IMR-90 (cell line): ENCODE measurements at regions not wholly inside any gene's neighbourhood (a gene's known extent, or its start where the extent isn't known, plus 50 kb on each side); places are given as distances from the start of the nearest gene placed in this dataset.

Experiments used
- ATAC-seq: fragments of 200-7000 bp; cut with Tn5 transposase; 2 replicates; pipeline ENCODE4 v1.9.1; 2020; ENCODE audit warnings: low read depth, mild to moderate bottlenecking, moderate library complexity
- BruUV-seq: library from RNA; stranded (reverse); fragments of 400-500 nt; replicated peaks from 2 replicates; lab custom pipeline; 2021; lab: Mats Ljungman, UMichigan
- CTCF ChIA-PET: fragments of 300-600 bp; formaldehyde crosslinking; extraction: SDS; loops from one replicate; lab custom pipeline; 2021; ENCODE audit warnings: antibody characterized with exemption; lab: Yijun Ruan, JAX
- POLR2A ChIA-PET: fragments of 300-600 bp; sonication (Branson Sonifier 250); formaldehyde crosslinking; loops from one replicate; lab custom pipeline; 2022; ENCODE audit warnings: antibody characterized with exemption; ENCODE audit not compliant: unreplicated experiment; lab: Charles Lee
- DNase-seq: peaks from one replicate; pipeline ENCODE4 v3.0.0; 2013
- H2AFZ ChIP-seq: replicated peaks from 2 replicates; pipeline ENCODE3; 2013; ENCODE audit warnings: low read length, mild to moderate bottlenecking; ENCODE audit not compliant: poor library complexity
- H2AK5ac ChIP-seq: 2 replicates; pipeline ENCODE4 v1.6.1; 2013; ENCODE audit warnings: low read depth, low read length, inconsistent platforms
- H2AK9ac ChIP-seq: replicated peaks from 2 replicates; pipeline ENCODE3; 2013; ENCODE audit warnings: mild to moderate bottlenecking, low read depth, low read length, moderate library complexity; ENCODE audit not compliant: poor library complexity
- H2BK120ac ChIP-seq: 2 replicates; pipeline ENCODE4 v1.6.1; 2013; ENCODE audit warnings: low read depth, low read length, inconsistent platforms
- H2BK15ac ChIP-seq: 3 replicates; pipeline ENCODE4 v1.6.1; 2013; ENCODE audit warnings: low read depth, low read length, inconsistent platforms
- H2BK20ac ChIP-seq: 2 replicates; pipeline ENCODE4 v1.6.1; 2013; ENCODE audit warnings: low read depth, mild to moderate bottlenecking, inconsistent platforms, low read length, moderate library complexity
- H2BK5ac ChIP-seq: 2 replicates; pipeline ENCODE4 v1.6.1; 2013; ENCODE audit warnings: mild to moderate bottlenecking, low read depth, low read length, inconsistent platforms; ENCODE audit not compliant: poor library complexity, severe bottlenecking
- H3K14ac ChIP-seq: replicated peaks from 2 replicates; pipeline ENCODE4 v1.6.1; 2013; ENCODE audit warnings: low read depth, low read length, inconsistent platforms
- H3K18ac ChIP-seq: 2 replicates; pipeline ENCODE4 v1.6.1; 2013; ENCODE audit warnings: low read depth, low read length, control low read depth
- H3K23ac ChIP-seq: 2 replicates; pipeline ENCODE4 v1.6.1; 2013; ENCODE audit warnings: low read depth, low read length, inconsistent platforms
- H3K27ac ChIP-seq: 2 replicates; pipeline ENCODE4 v1.5.1; 2013; ENCODE audit warnings: mild to moderate bottlenecking, control low read depth, low read length; ENCODE audit not compliant: insufficient read depth
- H3K27me3 ChIP-seq: 2 replicates; pipeline ENCODE4 v1.6.1; 2013; ENCODE audit warnings: low read length; ENCODE audit not compliant: control insufficient read depth, insufficient read depth
- H3K36me3 ChIP-seq: 2 replicates; pipeline ENCODE4 v1.6.1; 2013; ENCODE audit warnings: low read length, mixed read lengths; ENCODE audit not compliant: control insufficient read depth, insufficient read depth
- H3K4ac ChIP-seq: 2 replicates; pipeline ENCODE4 v1.6.1; 2013; ENCODE audit warnings: low read depth, low read length, inconsistent platforms
- H3K4me1 ChIP-seq: 2 replicates; pipeline ENCODE4 v1.6.1; 2013; ENCODE audit warnings: low read length, mixed read lengths; ENCODE audit not compliant: control insufficient read depth, insufficient read depth
- H3K4me2 ChIP-seq: 2 replicates; pipeline ENCODE4 v1.6.1; 2013; ENCODE audit warnings: low read depth, mild to moderate bottlenecking, control low read depth, low read length, moderate library complexity
- H3K4me3 ChIP-seq: 2 replicates; pipeline ENCODE4 v1.5.1; 2013; ENCODE audit warnings: low read depth, mild to moderate bottlenecking, control low read depth, low read length, moderate library complexity; ENCODE audit not compliant: insufficient read depth
- H3K56ac ChIP-seq: 2 replicates; pipeline ENCODE4 v1.6.1; 2013; ENCODE audit warnings: low read length, inconsistent platforms; ENCODE audit not compliant: insufficient read depth; ENCODE audit errors: extremely low read depth
- H3K79me1 ChIP-seq, 2 experiments: 2 replicates each; pipeline ENCODE4 v1.6.1; 2013; ENCODE audit warnings: low read length in 2 of 2, inconsistent platforms in 1 of 2, low read depth in 1 of 2
- H3K9ac ChIP-seq: 2 replicates; pipeline ENCODE4 v1.6.1; 2013; ENCODE audit warnings: low read depth, low read length, control low read depth
- H3K9me1 ChIP-seq: 2 replicates; pipeline ENCODE4 v1.6.1; 2013; ENCODE audit warnings: low read length, inconsistent platforms; ENCODE audit not compliant: insufficient read depth
- H3K9me3 ChIP-seq: 2 replicates; pipeline ENCODE4 v1.6.1; 2013; ENCODE audit warnings: low read length; ENCODE audit not compliant: control insufficient read depth, insufficient read depth
- H4K20me1 ChIP-seq: 2 replicates; pipeline ENCODE4 v1.6.1; 2013; ENCODE audit warnings: low read length, inconsistent platforms; ENCODE audit not compliant: insufficient read depth
- H4K5ac ChIP-seq: 2 replicates; pipeline ENCODE4 v1.6.1; 2013; ENCODE audit warnings: mild to moderate bottlenecking, low read depth, low read length, control low read depth
- H4K8ac ChIP-seq, 2 experiments: 2 replicates each; pipeline ENCODE4 v1.6.1; 2013; ENCODE audit warnings: low read depth in 2 of 2, low read length in 2 of 2, control low read depth in 1 of 2, inconsistent platforms in 1 of 2
- H4K91ac ChIP-seq: 2 replicates; pipeline ENCODE4 v1.6.1; 2013; ENCODE audit warnings: low read depth, low read length, inconsistent platforms; ENCODE audit not compliant: insufficient read depth
- BHLHE40 ChIP-seq: fragments of 150-350 bp; IDR thresholded peaks from 2 replicates; pipeline ENCODE4 v1.6.1; 2016; ENCODE audit warnings: mild to moderate bottlenecking, low read depth, low read length
- CEBPB ChIP-seq: IDR thresholded peaks from 2 replicates; pipeline ENCODE4 v1.6.1; 2012; ENCODE audit warnings: low read depth, low read length, improper control_type of control experiment
- CHD1 ChIP-seq: IDR thresholded peaks from 2 replicates; pipeline ENCODE4 v1.6.1; 2012; ENCODE audit warnings: low read depth, low read length, improper control_type of control experiment
- CTCF ChIP-seq: conservative IDR thresholded peaks from 2 replicates; pipeline ENCODE4 v1.5.1; 2012; ENCODE audit warnings: mild to moderate bottlenecking, low read depth, low read length, improper control_type of control experiment
- FOS ChIP-seq: fragments of 150-350 bp; IDR thresholded peaks from 2 replicates; pipeline ENCODE4 v1.6.1; 2016; ENCODE audit warnings: low read depth, low read length
- MAFK ChIP-seq: IDR thresholded peaks from 2 replicates; pipeline ENCODE4 v1.6.1; 2012; ENCODE audit warnings: low read depth, low read length, improper control_type of control experiment
- MAZ ChIP-seq: IDR thresholded peaks from 2 replicates; pipeline ENCODE4 v1.6.1; 2012; ENCODE audit warnings: low read depth, mild to moderate bottlenecking, low read length, improper control_type of control experiment, moderate library complexity, borderline replicate concordance
- MXI1 ChIP-seq: IDR thresholded peaks from 2 replicates; pipeline ENCODE4 v1.6.1; 2012; ENCODE audit warnings: low read depth, mild to moderate bottlenecking, low read length, moderate library complexity, borderline replicate concordance
- NFE2L2 ChIP-seq: fragments of 150-350 bp; IDR thresholded peaks from 2 replicates; pipeline ENCODE4 v1.6.1; 2016; ENCODE audit warnings: low read depth, mild to moderate bottlenecking, low read length
- POLR2A ChIP-seq: IDR thresholded peaks from 2 replicates; pipeline ENCODE4 v1.6.1; 2012; ENCODE audit warnings: mild to moderate bottlenecking, low read depth, low read length
- RAD21 ChIP-seq: IDR thresholded peaks from 2 replicates; pipeline ENCODE4 v1.6.1; 2012; ENCODE audit warnings: low read length, improper control_type of control experiment
- RCOR1 ChIP-seq: IDR thresholded peaks from 2 replicates; pipeline ENCODE4 v1.6.1; 2012; ENCODE audit warnings: mild to moderate bottlenecking, low read length, improper control_type of control experiment; ENCODE audit not compliant: insufficient replicate concordance
- RFX5 ChIP-seq: IDR thresholded peaks from 2 replicates; pipeline ENCODE4 v1.8.0; 2012; ENCODE audit warnings: low read depth, mild to moderate bottlenecking, low read length, moderate library complexity
- SMC3 ChIP-seq: fragments of 150-350 bp; IDR thresholded peaks from 2 replicates; pipeline ENCODE4 v1.6.1; 2016; ENCODE audit warnings: low read depth, mild to moderate bottlenecking, antibody characterized with exemption, low read length, moderate library complexity
- WGBS, 2 experiments: methylation state at CpG; one replicate each; pipeline versions ENCODE4 v1.1.5 to v1.1.7; 2013; ENCODE audit warnings: missing lambda C conversion rate in 2 of 2; ENCODE audit not compliant: insufficient read length in 1 of 2; ENCODE audit errors: extremely low coverage in 2 of 2; 5-methylcytosine and 5-hydroxymethylcytosine counted together
- dilution Hi-C: fragments of 300-500 bp; cut with HindIII; formaldehyde crosslinking; loops from one replicate; pipeline ENCODE4 v1.14.3; 2018; ENCODE audit warnings: low sequenced_read_pairs; ENCODE audit not compliant: unreplicated experiment
- in situ Hi-C: fragments of 300-500 bp; cut with MboI; formaldehyde crosslinking; loops from 3 replicates; pipeline ENCODE4 v1.14.3; 2019; ENCODE audit warnings: low sequenced_read_pairs, inconsistent platforms, mixed read lengths
- intact Hi-C: fragments of 100-400 bp; cut with micrococcal nuclease; formaldehyde crosslinking; loops from 2 replicates; pipeline ENCODE4 v1.10.0; 2022
- TF ChIP-seq, protein P1 (sequence below): fragments of 150-350 bp; IDR thresholded peaks from 2 replicates; pipeline ENCODE4 v1.6.1; 2017; ENCODE audit warnings: mild to moderate bottlenecking, antibody characterized with exemption, low read length, low read depth
- TF ChIP-seq, protein P2 (sequence below): fragments of 150-350 bp; IDR thresholded peaks from 2 replicates; pipeline ENCODE4 v1.6.1; 2016; ENCODE audit warnings: low read depth, mild to moderate bottlenecking, low read length, moderate library complexity, borderline replicate concordance

- intact Hi-C loops, result no loop called here
- BruUV-seq, result no TSS peak
Observed at GRCh38 chr13:99828735-99829134, 142.8 kb downstream of the ZIC5 start.

More at GRCh38 chr13:99828735-99829134, 142.8 kb downstream of the ZIC5 start:
- ChIA-PET CTCF (no interaction called here), POLR2A (no interaction called here)
- Histone ChIP-seq H2BK120ac (no peak overlapping the region), H3K4me2 (no peak overlapping the region), H4K5ac (no peak overlapping the region), H2BK15ac (no peak overlapping the region), H3K14ac (no peak overlapping the region), H3K56ac (no peak overlapping the region), H3K4me1 (no peaks in the 10 kb centered on the region), H3K9ac (no peak overlapping the region), H4K20me1 (no peaks in the 10 kb centered on the region), H2AK9ac (no peak overlapping the region), H3K27me3 (no peaks in the 10 kb centered on the region; the same call in 1 of the 2 replicates), H3K23ac (no peak overlapping the region), H3K36me3 (no peaks in the 10 kb centered on the region), H2AK5ac (no peak overlapping the region), H3K27ac (no peak overlapping the region), H2AFZ (no peak overlapping the region), H3K4ac (no peak overlapping the region), H2BK20ac (no peak overlapping the region), H3K4me3 (no peak overlapping the region), H2BK5ac (no peak overlapping the region), H3K9me1 (no peaks in the 10 kb centered on the region), H3K9me3 (no peaks in the 10 kb centered on the region), H3K18ac (no peak overlapping the region), H4K8ac (no peak overlapping the region), H4K91ac (no peak overlapping the region), H3K79me1 (no peaks in the 10 kb centered on the region)
- no peak for TF ChIP-seq RCOR1
- TF ChIP-seq RAD21, result no peak
- no peak for TF ChIP-seq CHD1
- TF ChIP-seq MXI1, result no peak
- no peak for TF ChIP-seq CEBPB
- TF ChIP-seq BHLHE40, result no peak
- TF ChIP-seq RFX5, result no peak
- TF ChIP-seq SMC3, result no peak
- TF ChIP-seq MAZ, result no peak
- TF ChIP-seq NFE2L2, result no peak
- TF ChIP-seq CTCF, result no peak
- no peak for TF ChIP-seq POLR2A
- TF ChIP-seq FOS, result no peak
- TF ChIP-seq, protein P1, sequence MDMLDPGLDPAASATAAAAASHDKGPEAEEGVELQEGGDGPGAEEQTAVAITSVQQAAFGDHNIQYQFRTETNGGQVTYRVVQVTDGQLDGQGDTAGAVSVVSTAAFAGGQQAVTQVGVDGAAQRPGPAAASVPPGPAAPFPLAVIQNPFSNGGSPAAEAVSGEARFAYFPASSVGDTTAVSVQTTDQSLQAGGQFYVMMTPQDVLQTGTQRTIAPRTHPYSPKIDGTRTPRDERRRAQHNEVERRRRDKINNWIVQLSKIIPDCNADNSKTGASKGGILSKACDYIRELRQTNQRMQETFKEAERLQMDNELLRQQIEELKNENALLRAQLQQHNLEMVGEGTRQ, result no peak
- TF ChIP-seq MAFK, result no peak
- TF ChIP-seq, protein P2, sequence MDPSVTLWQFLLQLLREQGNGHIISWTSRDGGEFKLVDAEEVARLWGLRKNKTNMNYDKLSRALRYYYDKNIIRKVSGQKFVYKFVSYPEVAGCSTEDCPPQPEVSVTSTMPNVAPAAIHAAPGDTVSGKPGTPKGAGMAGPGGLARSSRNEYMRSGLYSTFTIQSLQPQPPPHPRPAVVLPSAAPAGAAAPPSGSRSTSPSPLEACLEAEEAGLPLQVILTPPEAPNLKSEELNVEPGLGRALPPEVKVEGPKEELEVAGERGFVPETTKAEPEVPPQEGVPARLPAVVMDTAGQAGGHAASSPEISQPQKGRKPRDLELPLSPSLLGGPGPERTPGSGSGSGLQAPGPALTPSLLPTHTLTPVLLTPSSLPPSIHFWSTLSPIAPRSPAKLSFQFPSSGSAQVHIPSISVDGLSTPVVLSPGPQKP, result no peak
- ATAC-seq (no peak), DNase-seq (no peak)
- dilution Hi-C loops, result no loop called here
- 67% methylated on average over 1 of the region's 8 CpGs; no CpG with 5 or more reads in 1 of the 2 experiments for WGBS, 2 experiments
- in situ Hi-C loops, result no loop called here
